ENCODE measurements at regions not wholly inside any gene's neighbourhood (a gene's known extent, or its start where the extent isn't known, plus 50 kb on each side); places are given as distances from the start of the nearest gene placed in this dataset.

GRCh38 chr1:80988926-80989325 is 811.8 kb upstream of the ADGRL2 start:
- TF ChIP-seq CTCF (IDR thresholded peaks at IDR 0.05) (no peak), POLR2A (IDR thresholded peaks at IDR 0.05; ENCODE audit: low read depth) (no peak)
